ENCODE measurements at regions not wholly inside any gene's neighbourhood (a gene's known extent, or its start where the extent isn't known, plus 50 kb on each side); places are given as distances from the start of the nearest gene placed in this dataset.

GRCh38 chr7:145082366-145083161 is 246.7 kb upstream of the TPK1 start:
- DNase-seq (ENCODE audit: low spot score) (no peak), ATAC-seq (ENCODE audit: insufficient number of reproducible peaks, low FRiP score, low read depth) (no peak)
- no peaks in the 10 kb centered on the region for H3K4me1 ChIP-seq (ENCODE audit: control insufficient read depth in 1 of 2, low read depth in 2 of 2)
- no peaks in the 10 kb centered on the region for H3K36me3 ChIP-seq
- no peak overlapping the region for H3K4me3 ChIP-seq
- H3K9me3 ChIP-seq = no peaks in the 10 kb centered on the region
- H3K27me3 ChIP-seq (replicated peaks; ENCODE audit: insufficient read depth) = no peaks in the 10 kb centered on the region
- TF ChIP-seq CTCF (IDR thresholded peaks at IDR 0.05) = no peak
- no peak overlapping the region for H3K27ac ChIP-seq

- TF ChIP-seq CTCF (IDR thresholded peaks at IDR 0.05) = no peak
- Histone ChIP-seq H3K9me3 (no peaks in the 10 kb centered on the region), H3K27ac (no peak overlapping the region), H3K36me3 (no peaks in the 10 kb centered on the region), H3K4me1 (ENCODE audit: control insufficient read depth in 1 of 2, low read depth in 2 of 2) (no peaks in the 10 kb centered on the region), H3K4me3 (no peak overlapping the region), H3K27me3 (replicated peaks; ENCODE audit: insufficient read depth) (no peaks in the 10 kb centered on the region)
- no peak for DNase-seq (ENCODE audit: low spot score)
- no peak for ATAC-seq (ENCODE audit: insufficient number of reproducible peaks, low FRiP score, low read depth)
Observed at GRCh38 chr7:145065473-145065872, 229.6 kb upstream of the TPK1 start.

GRCh38 chr7:145064114-145064513 is 228.3 kb upstream of the TPK1 start:
- TF ChIP-seq CTCF (IDR thresholded peaks at IDR 0.05) = no peak
- no peaks in the 10 kb centered on the region for H3K9me3 ChIP-seq
- H3K36me3 ChIP-seq = no peaks in the 10 kb centered on the region
- H3K27ac ChIP-seq = no peak overlapping the region
- no peaks in the 10 kb centered on the region for H3K4me1 ChIP-seq (ENCODE audit: control insufficient read depth in 1 of 2, low read depth in 2 of 2)
- no peak overlapping the region for H3K4me3 ChIP-seq
- H3K27me3 ChIP-seq (replicated peaks; ENCODE audit: insufficient read depth) = no peaks in the 10 kb centered on the region
- no peak for ATAC-seq (ENCODE audit: insufficient number of reproducible peaks, low FRiP score, low read depth)
- no peak for DNase-seq (ENCODE audit: low spot score)

GRCh38 chr7:145053781-145054180 is 217.9 kb upstream of the TPK1 start:
- no peaks in the 10 kb centered on the region for H3K36me3 ChIP-seq
- H3K9me3 ChIP-seq = no peaks in the 10 kb centered on the region
- H3K27me3 ChIP-seq (replicated peaks; ENCODE audit: insufficient read depth) = no peaks in the 10 kb centered on the region
- ATAC-seq (ENCODE audit: insufficient number of reproducible peaks, low FRiP score, low read depth) (no peak), DNase-seq (ENCODE audit: low spot score) (no peak)
- TF ChIP-seq CTCF (IDR thresholded peaks at IDR 0.05) = no peak
- no peak overlapping the region for H3K4me3 ChIP-seq
- no peaks in the 10 kb centered on the region for H3K4me1 ChIP-seq (ENCODE audit: control insufficient read depth in 1 of 2, low read depth in 2 of 2)
- H3K27ac ChIP-seq = no peak overlapping the region

- Histone ChIP-seq H3K27ac (no peak overlapping the region), H3K4me1 (ENCODE audit: control insufficient read depth in 1 of 2, low read depth in 2 of 2) (no peaks in the 10 kb centered on the region), H3K4me3 (no peak overlapping the region), H3K27me3 (replicated peaks; ENCODE audit: insufficient read depth) (no peaks in the 10 kb centered on the region), H3K36me3 (no peaks in the 10 kb centered on the region), H3K9me3 (no peaks in the 10 kb centered on the region)
- no peak for DNase-seq (ENCODE audit: low spot score)
- TF ChIP-seq CTCF (IDR thresholded peaks at IDR 0.05) = no peak
- ATAC-seq (ENCODE audit: insufficient number of reproducible peaks, low FRiP score, low read depth) = no peak
Observed at GRCh38 chr7:145050415-145050814, 214.6 kb upstream of the TPK1 start.

Data from thoracic aorta (tissue), 2 donors.